ENCODE measurements at regions not wholly inside any gene's neighbourhood (a gene's known extent, or its start where the extent isn't known, plus 50 kb on each side); places are given as distances from the start of the nearest gene placed in this dataset.

DNA sequence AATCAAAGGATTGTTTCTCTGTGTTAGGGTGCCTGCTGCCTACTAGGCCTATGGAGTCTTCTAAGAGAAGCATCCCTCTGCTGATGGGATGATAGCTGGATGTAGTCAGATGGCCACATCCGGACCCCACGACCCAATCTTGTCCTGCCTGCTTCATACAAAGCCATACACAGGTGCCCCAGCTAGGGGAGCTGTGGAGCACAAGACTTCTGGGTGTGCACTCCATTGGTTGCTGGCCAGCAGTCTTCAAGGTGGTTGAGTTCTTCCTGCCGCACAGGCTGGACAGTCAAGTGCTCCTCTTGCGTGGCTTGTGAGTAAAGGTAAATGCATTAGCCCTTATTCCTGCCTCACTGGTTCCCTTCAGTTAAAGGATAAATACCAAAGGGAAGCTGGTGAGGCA, 120.2 kb downstream of the TEX36 start:
- no peaks in the 10 kb centered on the region for H3K36me3 Mint-ChIP-seq (ENCODE audit: low read depth)
- POLR2A ChIA-PET = no interaction called here

DNA sequence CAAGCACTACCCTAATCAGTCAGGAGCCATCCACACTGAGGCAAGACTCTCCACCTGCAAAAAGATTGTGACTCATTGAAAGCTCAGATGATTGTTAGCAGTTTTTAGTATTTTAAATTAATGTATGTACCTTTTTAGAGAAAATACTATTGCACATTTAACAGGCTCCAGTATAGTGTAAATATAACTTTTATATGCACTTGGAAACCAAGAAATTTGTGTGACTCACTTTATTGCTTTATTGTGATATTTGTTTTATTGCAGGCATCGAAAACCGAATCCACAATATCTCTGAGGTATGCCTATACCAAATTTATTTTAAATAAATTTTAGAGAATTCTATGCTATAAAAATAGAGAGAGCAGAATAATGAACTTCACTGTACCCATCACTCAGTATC, 122.0 kb downstream of the TEX36 start:
- no peak overlapping the region for H3K4me3 Mint-ChIP-seq
- CTCF ChIA-PET = no interaction called here
- DNase-seq = no peak
- H3K4me1 Mint-ChIP-seq = no peaks in the 10 kb centered on the region
- no peaks in the 10 kb centered on the region for H3K9me3 Mint-ChIP-seq
- H3K27me3 Mint-ChIP-seq = no peaks in the 10 kb centered on the region
- H3K36me3 Mint-ChIP-seq (ENCODE audit: low read depth) = no peaks in the 10 kb centered on the region
- POLR2A ChIA-PET = no interaction called here
- H3K27ac Mint-ChIP-seq = no peak overlapping the region

More for the DNA sequence above, 120.2 kb downstream of the TEX36 start:
- CTCF ChIA-PET = no interaction called here
- DNase-seq = no peak
- Mint-ChIP-seq H3K27ac (no peak overlapping the region), H3K9me3 (no peaks in the 10 kb centered on the region), H3K4me3 (no peak overlapping the region), H3K4me1 (no peaks in the 10 kb centered on the region), H3K27me3 (no peaks in the 10 kb centered on the region)

- no peaks in the 10 kb centered on the region for H3K36me3 Mint-ChIP-seq (ENCODE audit: low read depth)
- CTCF ChIA-PET = no interaction called here
- no peak for DNase-seq
- POLR2A ChIA-PET = no interaction called here
- H3K4me1 Mint-ChIP-seq = no peaks in the 10 kb centered on the region
- no peak overlapping the region for H3K27ac Mint-ChIP-seq
- no peak overlapping the region for H3K4me3 Mint-ChIP-seq
- H3K27me3 Mint-ChIP-seq = no peaks in the 10 kb centered on the region
- no peaks in the 10 kb centered on the region for H3K9me3 Mint-ChIP-seq
These were observed 123.8 kb downstream of the TEX36 start for GRCh38 chr10:125559210-125559609.

- H3K4me1 Mint-ChIP-seq = no peaks in the 10 kb centered on the region
- no peak overlapping the region for H3K27ac Mint-ChIP-seq
- no peak for DNase-seq
- no peaks in the 10 kb centered on the region for H3K9me3 Mint-ChIP-seq
- ChIA-PET POLR2A (no interaction called here), CTCF (no interaction called here)
- no peak overlapping the region for H3K4me3 Mint-ChIP-seq
- H3K27me3 Mint-ChIP-seq = no peaks in the 10 kb centered on the region
- H3K36me3 Mint-ChIP-seq (ENCODE audit: low read depth) = no peaks in the 10 kb centered on the region
These were observed 125.0 kb downstream of the TEX36 start for GRCh38 chr10:125557801-125558505.

DNA sequence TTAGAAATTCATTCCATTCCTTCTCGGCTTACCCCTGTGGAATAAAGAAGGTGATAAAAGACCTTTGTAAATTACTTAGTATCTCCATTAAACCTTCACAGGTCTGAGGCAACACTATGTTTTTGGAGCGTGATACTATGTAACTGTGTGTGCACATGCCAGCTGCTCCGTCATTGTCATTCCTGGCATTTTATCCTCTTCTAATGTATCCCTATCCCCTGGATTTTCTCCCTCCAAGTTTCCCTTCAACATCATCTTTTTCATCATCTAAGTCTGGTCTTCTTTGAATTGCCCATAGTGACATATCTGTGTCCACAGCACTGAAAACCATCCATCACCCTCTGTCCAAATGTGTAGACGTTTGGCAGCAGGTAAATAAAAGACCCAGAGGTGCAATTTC, 125.7 kb downstream of the TEX36 start:
- Mint-ChIP-seq H3K36me3 (ENCODE audit: low read depth) (no peaks in the 10 kb centered on the region), H3K4me1 (no peaks in the 10 kb centered on the region), H3K4me3 (no peak overlapping the region), H3K27ac (no peak overlapping the region), H3K9me3 (no peaks in the 10 kb centered on the region), H3K27me3 (no peaks in the 10 kb centered on the region)
- POLR2A ChIA-PET = no interaction called here
- DNase-seq = no peak
- CTCF ChIA-PET = interaction anchor here (0.7 kb wide), 1 partner anchor 623 kb away, joined by 3 read pairs; no protein-coding TSS in a partner anchor

DNA sequence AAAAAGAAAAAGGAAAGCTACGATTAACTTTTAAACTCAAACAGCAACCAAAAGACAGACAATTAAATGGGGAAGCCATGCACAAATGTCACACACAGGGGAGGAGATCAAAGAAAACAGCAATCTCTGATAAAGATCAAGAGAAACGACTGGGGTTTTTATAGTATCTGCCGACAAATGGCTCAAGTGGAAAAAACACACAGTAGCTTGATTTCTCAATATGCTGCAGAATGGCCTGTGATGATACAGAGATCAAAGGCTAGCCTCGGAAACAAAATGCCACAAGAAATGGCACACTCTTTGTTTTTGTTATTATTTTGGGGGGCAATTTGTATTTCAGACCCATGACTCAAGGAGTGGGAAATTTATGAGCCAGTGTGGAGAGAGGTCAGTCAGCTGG, 126.1 kb downstream of the TEX36 start:
- Mint-ChIP-seq H3K27me3 (no peaks in the 10 kb centered on the region), H3K36me3 (ENCODE audit: low read depth) (no peaks in the 10 kb centered on the region), H3K9me3 (no peaks in the 10 kb centered on the region), H3K4me1 (no peaks in the 10 kb centered on the region), H3K4me3 (no peak overlapping the region), H3K27ac (no peak overlapping the region)
- DNase-seq = no peak
- POLR2A ChIA-PET = no interaction called here
- CTCF ChIA-PET = interaction anchor here (0.7 kb wide), 1 partner anchor 623 kb away, joined by 3 read pairs; no protein-coding TSS in a partner anchor

GRCh38 chr10:125555743-125556142, 127.2 kb downstream of the TEX36 start:
- no peaks in the 10 kb centered on the region for H3K27me3 Mint-ChIP-seq
- POLR2A ChIA-PET = no interaction called here
- H3K9me3 Mint-ChIP-seq = no peaks in the 10 kb centered on the region
- no peak for DNase-seq
- no peaks in the 10 kb centered on the region for H3K36me3 Mint-ChIP-seq (ENCODE audit: low read depth)
- no peak overlapping the region for H3K27ac Mint-ChIP-seq
- CTCF ChIA-PET = no interaction called here
- no peaks in the 10 kb centered on the region for H3K4me1 Mint-ChIP-seq
- H3K4me3 Mint-ChIP-seq = no peak overlapping the region

DNA sequence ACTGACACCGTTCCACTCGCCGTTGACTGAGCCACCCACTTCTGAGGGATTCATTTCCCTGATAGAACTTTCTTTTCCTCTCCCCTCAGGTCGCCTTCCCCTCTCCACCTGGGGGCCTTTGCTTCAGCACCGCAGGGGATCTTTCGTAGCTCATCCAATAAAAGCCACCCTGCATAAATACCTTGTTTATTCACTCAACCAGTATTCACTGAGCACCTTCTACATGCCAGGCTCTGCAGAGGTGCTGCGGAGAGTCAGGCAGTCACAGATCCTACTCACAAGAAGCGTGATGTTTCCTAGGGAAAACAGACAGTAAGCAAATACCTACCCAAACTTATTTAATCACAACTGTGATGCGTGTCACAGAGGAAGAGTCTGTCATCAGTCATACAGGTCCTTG, 127.7 kb downstream of the TEX36 start:
- no peak overlapping the region for H3K4me3 Mint-ChIP-seq
- H3K27me3 Mint-ChIP-seq = no peaks in the 10 kb centered on the region
- DNase-seq = no peak
- ChIA-PET CTCF (no interaction called here), POLR2A (no interaction called here)
- H3K9me3 Mint-ChIP-seq = no peaks in the 10 kb centered on the region
- H3K4me1 Mint-ChIP-seq = no peaks in the 10 kb centered on the region
- no peaks in the 10 kb centered on the region for H3K36me3 Mint-ChIP-seq (ENCODE audit: low read depth)
- H3K27ac Mint-ChIP-seq = no peak overlapping the region

DNA sequence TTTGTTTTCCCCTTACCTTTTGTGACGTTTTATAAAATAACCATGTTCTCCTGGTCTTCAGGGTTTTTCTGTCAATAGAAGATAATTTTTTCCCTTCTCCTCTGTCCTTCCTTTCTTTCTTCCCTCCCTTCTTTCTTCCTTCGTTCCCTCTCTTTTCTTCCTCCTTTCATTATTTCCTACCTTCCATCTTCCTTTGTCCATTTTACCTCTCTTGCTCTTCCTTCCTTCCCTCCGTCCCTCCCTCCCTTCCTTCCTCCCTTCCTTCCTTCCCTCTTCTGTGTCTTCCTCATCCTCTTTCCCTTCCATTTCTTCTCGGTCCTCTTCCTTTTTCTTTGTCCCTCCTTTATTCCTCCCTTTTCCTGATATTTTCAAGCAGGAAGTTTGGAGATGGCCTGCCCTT, 128.2 kb downstream of the TEX36 start:
- DNase-seq = no peak
- Mint-ChIP-seq H3K4me3 (no peak overlapping the region), H3K36me3 (ENCODE audit: low read depth) (no peaks in the 10 kb centered on the region), H3K4me1 (no peaks in the 10 kb centered on the region), H3K27ac (no peak overlapping the region), H3K9me3 (no peaks in the 10 kb centered on the region), H3K27me3 (no peaks in the 10 kb centered on the region)
- CTCF ChIA-PET = no interaction called here
- POLR2A ChIA-PET = no interaction called here

- no peaks in the 10 kb centered on the region for H3K4me1 Mint-ChIP-seq
- ChIA-PET CTCF (no interaction called here), POLR2A (no interaction called here)
- H3K36me3 Mint-ChIP-seq (ENCODE audit: low read depth) = no peaks in the 10 kb centered on the region
- H3K27ac Mint-ChIP-seq = no peak overlapping the region
- no peak for DNase-seq
- H3K4me3 Mint-ChIP-seq = no peak overlapping the region
- no peaks in the 10 kb centered on the region for H3K27me3 Mint-ChIP-seq
- no peaks in the 10 kb centered on the region for H3K9me3 Mint-ChIP-seq
These were observed 128.8 kb downstream of the TEX36 start for GRCh38 chr10:125554016-125554703.

GRCh38 chr10:125553091-125553490, 129.9 kb downstream of the TEX36 start:
- POLR2A ChIA-PET = no interaction called here
- Mint-ChIP-seq H3K4me1 (no peaks in the 10 kb centered on the region), H3K9me3 (no peaks in the 10 kb centered on the region), H3K4me3 (no peak overlapping the region), H3K36me3 (ENCODE audit: low read depth) (no peaks in the 10 kb centered on the region), H3K27ac (no peak overlapping the region), H3K27me3 (no peaks in the 10 kb centered on the region)
- CTCF ChIA-PET = interaction anchor here (0.9 kb wide), 1 partner anchor 14 kb away, joined by 3 read pairs; no protein-coding TSS in a partner anchor
- no peak for DNase-seq

DNA sequence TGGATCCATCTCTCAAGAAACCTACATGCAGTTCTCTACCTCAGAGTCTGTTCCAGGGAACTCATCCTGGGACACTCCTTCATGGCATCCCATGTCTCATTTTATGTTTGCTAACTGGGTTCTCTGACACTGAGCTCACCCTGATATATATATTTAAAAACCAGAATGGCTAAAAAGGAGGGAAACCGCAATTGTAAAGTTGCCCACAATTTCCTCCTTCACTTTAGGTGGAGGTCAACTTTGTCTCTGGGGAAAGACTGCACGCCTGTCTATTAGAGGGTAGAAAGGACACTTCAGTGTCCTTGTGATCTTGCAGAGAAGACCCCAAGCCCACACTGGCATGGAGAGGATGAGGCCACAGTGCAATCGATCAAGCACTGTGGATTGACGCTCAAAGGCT, 131.7 kb downstream of the TEX36 start:
- H3K27me3 Mint-ChIP-seq = no peaks in the 10 kb centered on the region
- CTCF ChIA-PET = no interaction called here
- H3K4me3 Mint-ChIP-seq = no peak overlapping the region
- H3K9me3 Mint-ChIP-seq = no peaks in the 10 kb centered on the region
- no peak overlapping the region for H3K27ac Mint-ChIP-seq
- POLR2A ChIA-PET = no interaction called here
- H3K36me3 Mint-ChIP-seq (ENCODE audit: low read depth) = no peaks in the 10 kb centered on the region
- no peak for DNase-seq
- no peaks in the 10 kb centered on the region for H3K4me1 Mint-ChIP-seq

DNA sequence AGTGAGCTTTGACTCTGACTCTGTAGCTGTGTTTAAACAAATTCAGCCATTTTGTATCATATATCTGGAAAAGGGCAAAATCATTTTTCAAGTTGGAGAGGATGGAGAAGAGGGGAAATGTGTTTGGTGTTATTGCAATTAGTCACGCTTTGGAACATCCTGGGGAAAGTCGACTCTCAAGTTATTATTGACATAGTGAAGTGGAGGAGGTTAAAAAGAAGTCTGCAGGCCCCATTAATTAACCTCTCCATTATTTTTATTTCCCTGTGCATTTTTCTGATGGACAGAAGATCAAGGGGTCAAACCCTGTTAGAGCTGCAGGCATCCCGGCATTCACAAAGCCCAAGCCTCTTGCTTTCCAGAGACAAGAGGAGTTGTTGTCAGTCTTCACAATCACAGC, 132.6 kb downstream of the TEX36 start:
- DNase-seq = no peak
- H3K27me3 Mint-ChIP-seq = no peaks in the 10 kb centered on the region
- no peak overlapping the region for H3K27ac Mint-ChIP-seq
- ChIA-PET POLR2A (no interaction called here), CTCF (no interaction called here)
- no peaks in the 10 kb centered on the region for H3K9me3 Mint-ChIP-seq
- H3K36me3 Mint-ChIP-seq (ENCODE audit: low read depth) = no peaks in the 10 kb centered on the region
- no peaks in the 10 kb centered on the region for H3K4me1 Mint-ChIP-seq
- no peak overlapping the region for H3K4me3 Mint-ChIP-seq

DNA sequence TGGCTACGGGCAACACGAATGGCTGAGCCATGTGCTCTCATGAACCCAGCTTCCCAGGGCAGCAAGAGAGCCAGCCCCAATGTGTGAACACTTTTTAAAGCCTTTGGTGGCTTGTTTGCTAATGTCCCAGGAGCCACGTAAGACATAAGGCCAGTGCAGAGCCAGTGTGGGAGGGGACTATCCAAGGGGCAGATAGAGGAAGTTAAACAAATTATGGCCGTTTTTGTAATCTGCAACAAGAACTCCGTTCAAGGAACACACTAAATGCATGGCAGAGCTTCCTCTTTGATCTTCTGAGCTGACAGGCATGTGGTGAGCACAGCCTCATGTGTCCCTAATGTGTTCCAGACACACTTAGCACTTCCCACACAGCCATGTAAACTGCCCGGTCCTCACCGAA, 133.3 kb downstream of the TEX36 start:
- Mint-ChIP-seq H3K4me3 (no peak overlapping the region), H3K27me3 (no peaks in the 10 kb centered on the region), H3K9me3 (no peaks in the 10 kb centered on the region), H3K4me1 (no peaks in the 10 kb centered on the region), H3K27ac (no peak overlapping the region), H3K36me3 (ENCODE audit: low read depth) (no peaks in the 10 kb centered on the region)
- ChIA-PET CTCF (no interaction called here), POLR2A (no interaction called here)
- DNase-seq = no peak
